ENCODE measurements at regions not wholly inside any gene's neighbourhood (a gene's known extent, or its start where the extent isn't known, plus 50 kb on each side); places are given as distances from the start of the nearest gene placed in this dataset.

DNA sequence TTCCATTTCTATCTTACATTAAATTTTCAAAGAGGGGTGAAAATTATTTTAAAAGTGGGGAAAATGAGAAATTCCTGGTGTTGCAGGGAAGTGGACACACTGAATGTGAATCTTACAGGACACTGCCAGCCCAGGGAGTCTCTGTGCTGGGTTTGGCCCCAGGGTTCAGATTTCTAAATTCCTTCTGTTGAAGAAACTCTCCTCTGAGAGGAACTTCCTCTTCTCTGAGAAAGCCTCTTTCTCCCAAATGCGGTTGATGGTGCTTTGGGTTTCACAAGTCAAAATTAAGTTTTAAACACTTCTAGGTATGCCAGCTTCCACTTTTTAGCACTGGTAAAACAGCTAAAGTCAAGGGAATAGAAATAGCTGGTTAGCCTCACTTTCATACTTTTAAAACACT, 317.9 kb upstream of the ITGA1 start:
- in situ Hi-C loops (cut with HindIII; ENCODE audit: low sequenced_read_pairs): no loop called here
- no peak for TF ChIP-seq CTCF (IDR thresholded peaks at IDR 0.05; ENCODE audit: low read depth, low read length, missing control alignments)
- H3K4me3 ChIP-seq (ENCODE audit: low read depth, low read length): no peak overlapping the region
- DNase-seq (ENCODE audit: low read depth): no peak

- in situ Hi-C loops (cut with HindIII; ENCODE audit: low sequenced_read_pairs): no loop called here
- TF ChIP-seq CTCF (IDR thresholded peaks at IDR 0.05; ENCODE audit: low read depth, low read length, missing control alignments): no peak
- DNase-seq (ENCODE audit: low read depth): no peak
- H3K4me3 ChIP-seq (ENCODE audit: low read depth, low read length): no peak overlapping the region
Measured at GRCh38 chr5:52476346-52476745, 311.4 kb upstream of the ITGA1 start.

- in situ Hi-C loops (cut with HindIII; ENCODE audit: low sequenced_read_pairs): no loop called here
- H3K4me3 ChIP-seq (ENCODE audit: low read depth, low read length): no peak overlapping the region
- TF ChIP-seq CTCF (IDR thresholded peaks at IDR 0.05; ENCODE audit: low read depth, low read length, missing control alignments): no peak
- DNase-seq (ENCODE audit: low read depth): no peak
Measured at GRCh38 chr5:52481201-52481600, 306.5 kb upstream of the ITGA1 start.

- no peak overlapping the region for H3K4me3 ChIP-seq (ENCODE audit: low read depth, low read length)
- in situ Hi-C loops (cut with HindIII; ENCODE audit: low sequenced_read_pairs): no loop called here
- TF ChIP-seq CTCF (IDR thresholded peaks at IDR 0.05; ENCODE audit: low read depth, low read length, missing control alignments): no peak
Measured at GRCh38 chr5:52481851-52482250, 305.9 kb upstream of the ITGA1 start.

GRCh38 chr5:52491071-52491787, 296.5 kb upstream of the ITGA1 start:
- no peak for TF ChIP-seq CTCF (IDR thresholded peaks at IDR 0.05; ENCODE audit: low read depth, low read length, missing control alignments)
- DNase-seq (ENCODE audit: low read depth): no peak
- no peak overlapping the region for H3K4me3 ChIP-seq (ENCODE audit: low read depth, low read length)
- in situ Hi-C loops (cut with HindIII; ENCODE audit: low sequenced_read_pairs): no loop called here

More at GRCh38 chr5:52481851-52482250, 305.9 kb upstream of the ITGA1 start:
- DNase-seq (ENCODE audit: low read depth): no peak

- no peak for TF ChIP-seq CTCF (IDR thresholded peaks at IDR 0.05; ENCODE audit: low read depth, low read length, missing control alignments)
- in situ Hi-C loops (cut with HindIII; ENCODE audit: low sequenced_read_pairs): no loop called here
- no peak for DNase-seq (ENCODE audit: low read depth)
- no peak overlapping the region for H3K4me3 ChIP-seq (ENCODE audit: low read depth, low read length)
Measured at GRCh38 chr5:52491818-52492217, 295.9 kb upstream of the ITGA1 start.
